Heart right ventricle (tissue), 16 donors: ENCODE measurements at regions not wholly inside any gene's neighbourhood (a gene's known extent, or its start where the extent isn't known, plus 50 kb on each side); places are given as distances from the start of the nearest gene placed in this dataset.
"Not testable (repeated sequence)": the region's sequence is repeated elsewhere in the genome, so short reads cannot be mapped to it uniquely, and the experiment has no call there.

Source experiments
- ATAC-seq, 8 donors: fragments of 200-7000 bp; cut with Tn5 transposase; one replicate each; pipeline ENCODE4 v1.9.1; 2020; ENCODE audit warnings: mild to moderate bottlenecking in 8 of 8, moderate library complexity in 8 of 8, moderate number of reproducible peaks in 1 of 8
- DNase-seq, 2 donors: peaks; one replicate each; pipeline ENCODE4 v3.0.0-alpha.2; 2020
- H3K27ac ChIP-seq, 10 donors: fragments of 200-600 bp; sonication (generic) in 2 of 10; one replicate each; pipeline versions ENCODE4 v1.5.0 to v1.8.0; 2020 to 2022; ENCODE audit warnings: mild to moderate bottlenecking in 3 of 10
- H3K27me3 ChIP-seq, 7 donors: fragments of 200-600 bp; one replicate each; pipeline ENCODE4 v1.8.0; 2021 to 2022; ENCODE audit warnings: mild to moderate bottlenecking in 2 of 7
- H3K36me3 ChIP-seq, 9 donors: fragments of 200-600 bp; sonication (generic) in 1 of 9; one replicate each; pipeline versions ENCODE4 v1.5.0 to v1.8.0; 2020 to 2022; ENCODE audit warnings: mild to moderate bottlenecking in 2 of 9
- H3K4me1 ChIP-seq, 9 donors: fragments of 200-600 bp; sonication (generic) in 1 of 9; one replicate each; pipeline versions ENCODE4 v1.5.0 to v1.8.0; 2020 to 2022; ENCODE audit warnings: mild to moderate bottlenecking in 4 of 9
- H3K4me3 ChIP-seq, 10 donors: fragments of 200-600 bp; sonication (generic) in 2 of 10; one replicate each; pipeline versions ENCODE4 v1.5.0 to v1.8.0; 2020 to 2022; ENCODE audit warnings: mild to moderate bottlenecking in 7 of 10, moderate library complexity in 2 of 10
- H3K9me3 ChIP-seq, 11 donors: fragments of 200-600 bp in 10 of 11; sonication (generic) in 2 of 11; one replicate each; pipeline versions ENCODE4 v1.5.0 to v1.8.0; 2013 to 2022; ENCODE audit warnings: mild to moderate bottlenecking in 2 of 11, control low read depth in 1 of 11, moderate library complexity in 1 of 11
- WGBS, 2 donors: extraction: QIAGEN DNeasy Blood & Tissue Kit; methylation state at CpG; one replicate each; pipeline ENCODE4 v1.1.7; 2013; ENCODE audit warnings: inconsistent platforms in 1 of 2; 5-methylcytosine and 5-hydroxymethylcytosine counted together
- intact Hi-C, 10 donors: fragments of 100-400 bp; cut with DNase I; formaldehyde crosslinking; loops; one replicate each; pipeline versions ENCODE4 v1.11.1 to v1.14.2; 2022
- TF ChIP-seq, protein P1 (sequence below), 9 donors: fragments of 200-600 bp; sonication (generic) in 2 of 9; IDR thresholded peaks; one replicate each; pipeline versions ENCODE4 v1.5.0 to v1.8.0; 2021 to 2022; ENCODE audit warnings: antibody characterized with exemption in 9 of 9, mild to moderate bottlenecking in 5 of 9, moderate library complexity in 1 of 9
- donor health status: Arrhythmogenic right ventricular cardiomyopathy.
- donor health status: ischemic (EF 13 %, LVEDD 7.1; RV severe dilation, severe dysfunction).
- donor health status: healthy with polysubstance abuse.
- donor health status: DM: no; HTN: yes; CAD: no.
- donor health status: DM: no; HTN: no; CAD: no.
- donor health status: ischemic (EF 25% LVEDD 6.9; RV normal size, moderate dysfunction).
- donor health status: ischemic (EF 25% LVEDD 5.7; RV mildly dilated, moderate dysfunction).
- donor health status: healthy.
- donor health status: DM: yes; HTN: yes; CAD: no.
- donor health status: Ischemic cardiomyopathy.
- donor health status: ischemic (EF 35%, LVEDD 5.7; RV mildly dilated, moderate dysfunction).
- donor health status: nonischemic (EF 11% LVEDD 7.7; RV severe dilation, severe dysfunction).
- donor health status: DM: yes; HTN: yes; CAD: no.
- donor health status: PGD.
- donor health status: ischemic (EF 29% LVEDD 5.4; RV normal size, mild dysfunction).
- donor health status: nonischemic (EF 23%, LVEDD 6.1; RV moderate dilation, normal function).

- Histone ChIP-seq H3K27ac (no peak overlapping the region), H3K36me3 (no peaks in the 10 kb centered on the region), H3K4me3 (no peak overlapping the region), H3K4me1 (peaks cover 0 to 9% (median 0%) of the 10 kb centered on the region in 9 donors), H3K27me3 (no peaks in the 10 kb centered on the region), H3K9me3 (no peaks in the 10 kb centered on the region)
- 71% methylated on average over 2 of the region's 2 CpGs for WGBS, 2 donors
- DNase-seq (no peak), ATAC-seq (no peak)
- intact Hi-C loops: no loop called here
- TF ChIP-seq, protein P1, sequence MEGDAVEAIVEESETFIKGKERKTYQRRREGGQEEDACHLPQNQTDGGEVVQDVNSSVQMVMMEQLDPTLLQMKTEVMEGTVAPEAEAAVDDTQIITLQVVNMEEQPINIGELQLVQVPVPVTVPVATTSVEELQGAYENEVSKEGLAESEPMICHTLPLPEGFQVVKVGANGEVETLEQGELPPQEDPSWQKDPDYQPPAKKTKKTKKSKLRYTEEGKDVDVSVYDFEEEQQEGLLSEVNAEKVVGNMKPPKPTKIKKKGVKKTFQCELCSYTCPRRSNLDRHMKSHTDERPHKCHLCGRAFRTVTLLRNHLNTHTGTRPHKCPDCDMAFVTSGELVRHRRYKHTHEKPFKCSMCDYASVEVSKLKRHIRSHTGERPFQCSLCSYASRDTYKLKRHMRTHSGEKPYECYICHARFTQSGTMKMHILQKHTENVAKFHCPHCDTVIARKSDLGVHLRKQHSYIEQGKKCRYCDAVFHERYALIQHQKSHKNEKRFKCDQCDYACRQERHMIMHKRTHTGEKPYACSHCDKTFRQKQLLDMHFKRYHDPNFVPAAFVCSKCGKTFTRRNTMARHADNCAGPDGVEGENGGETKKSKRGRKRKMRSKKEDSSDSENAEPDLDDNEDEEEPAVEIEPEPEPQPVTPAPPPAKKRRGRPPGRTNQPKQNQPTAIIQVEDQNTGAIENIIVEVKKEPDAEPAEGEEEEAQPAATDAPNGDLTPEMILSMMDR (IDR thresholded peaks at IDR 0.05): no peak
Measured at GRCh38 chr1:196128835-196129234, 479.4 kb downstream of the KCNT2 start.

- no peak for DNase-seq
- no peak for ATAC-seq
- intact Hi-C loops: no loop called here
- H3K4me1 ChIP-seq: peaks cover 0 to under 1% (median 0%) of the 10 kb centered on the region in 9 donors
- no peaks in the 10 kb centered on the region for H3K36me3 ChIP-seq
- H3K27ac ChIP-seq: no peak overlapping the region
- no peaks in the 10 kb centered on the region for H3K27me3 ChIP-seq
- no peaks in the 10 kb centered on the region for H3K9me3 ChIP-seq
- no peak overlapping the region for H3K4me3 ChIP-seq
- WGBS, 2 donors: 87 to 88% methylated on average over 2 of the region's 2 CpGs
- TF ChIP-seq, protein P1 (IDR thresholded peaks at IDR 0.05): no peak
Measured at GRCh38 chr1:196121181-196121580, 487.1 kb downstream of the KCNT2 start.

GRCh38 chr1:196115646-196116045 lies 492.6 kb downstream of the KCNT2 start:
- DNase-seq (peak; percentile 65 to 86), ATAC-seq (peak; percentile 95 to 100 (median 98))
- 5 to 6% methylated on average over 2 of the region's 2 CpGs for WGBS, 2 donors
- no peaks in the 10 kb centered on the region for H3K36me3 ChIP-seq
- peaks cover 0 to 16% (median 4%) of the 10 kb centered on the region in 9 donors for H3K4me1 ChIP-seq
- H3K27me3 ChIP-seq: no peaks in the 10 kb centered on the region
- peaks cover 0 to 5% (median 0%) of the 10 kb centered on the region in 11 donors for H3K9me3 ChIP-seq
- no peak overlapping the region for H3K4me3 ChIP-seq
- peak overlapping the region in 7 of 10 donors; percentile 2 to 76 (median 64) for H3K27ac ChIP-seq
- intact Hi-C loops: no loop called here
- TF ChIP-seq, protein P1 (IDR thresholded peaks at IDR 0.05): no peak

- DNase-seq: no peak
- WGBS, 2 donors: 67 to 73% methylated on average over 3 of the region's 3 CpGs
- no peak for ATAC-seq
- Histone ChIP-seq H3K36me3 (no peaks in the 10 kb centered on the region), H3K9me3 (peaks cover 0 to 19% (median 0%) of the 10 kb centered on the region in 11 donors), H3K4me1 (peaks cover 0 to 16% (median 4%) of the 10 kb centered on the region in 9 donors), H3K27me3 (no peaks in the 10 kb centered on the region), H3K4me3 (no peak overlapping the region), H3K27ac (no peak overlapping the region)
- TF ChIP-seq, protein P1 (IDR thresholded peaks at IDR 0.05): no peak
- intact Hi-C loops: no loop called here
Measured at GRCh38 chr1:196114193-196114592, 494.0 kb downstream of the KCNT2 start.

GRCh38 chr1:196108990-196109389 lies 499.2 kb downstream of the KCNT2 start:
- ATAC-seq, DNase-seq, H3K4me1 ChIP-seq, H3K4me3 ChIP-seq, H3K27me3 ChIP-seq, H3K36me3 ChIP-seq, H3K27ac ChIP-seq, intact Hi-C loops: not testable (repeated sequence)
- WGBS, 2 donors: 55 to 64% methylated on average over 5 of the region's 5 CpGs
- peaks cover 0 to 21% (median 0%) of the 10 kb centered on the region in 11 donors for H3K9me3 ChIP-seq
